ENCODE measurements at regions not wholly inside any gene's neighbourhood (a gene's known extent, or its start where the extent isn't known, plus 50 kb on each side); places are given as distances from the start of the nearest gene placed in this dataset.

GRCh38 chr7:10476642-10477041 lies 497.0 kb upstream of the PHF14 start:
- TF ChIP-seq CTCF (IDR thresholded peaks at IDR 0.05) = no peak
- TF ChIP-seq POLR2A (IDR thresholded peaks at IDR 0.05) = no peak

Measured in testis (tissue), 2 donors.